RWPE2 (cell line): ENCODE measurements at regions not wholly inside any gene's neighbourhood (a gene's known extent, or its start where the extent isn't known, plus 50 kb on each side); places are given as distances from the start of the nearest gene placed in this dataset.

ENCODE experiments used
- ATAC-seq: fragments of 200-7000 bp; cut with Tn5 transposase; 3 replicates; pipeline ENCODE4 v1.9.1; 2021; ENCODE audit warnings: low read depth
- DNase-seq: peaks from one replicate; pipeline ENCODE4 v3.0.0-alpha.2; 2020; ENCODE audit warnings: low spot score
- H3K27ac ChIP-seq: fragments of 450-650 bp; 2 replicates; pipeline ENCODE4 v1.5.1; 2017; ENCODE audit warnings: mild to moderate bottlenecking; ENCODE audit not compliant: poor library complexity, severe bottlenecking
- H3K27me3 ChIP-seq: fragments of 250-450 bp; sonication (Bioruptor Pico); 2 replicates; pipeline ENCODE4 v1.5.1; 2021; ENCODE audit warnings: mild to moderate bottlenecking, moderate library complexity; ENCODE audit not compliant: insufficient read depth, poor library complexity, severe bottlenecking
- H3K36me3 ChIP-seq: fragments of 250-450 bp; sonication (Bioruptor Pico); 2 replicates; pipeline ENCODE4 v1.5.1; 2020; ENCODE audit warnings: low read depth, mild to moderate bottlenecking, moderate library complexity
- H3K4me1 ChIP-seq: fragments of 250-450 bp; sonication (Bioruptor Pico); 2 replicates; pipeline ENCODE4 v1.5.1; 2021; ENCODE audit warnings: mild to moderate bottlenecking, moderate library complexity; ENCODE audit not compliant: insufficient read depth, poor library complexity, severe bottlenecking
- H3K4me3 ChIP-seq: fragments of 250-450 bp; sonication (Bioruptor Pico); 2 replicates; pipeline ENCODE4 v1.5.1; 2021; ENCODE audit warnings: mild to moderate bottlenecking, moderate library complexity; ENCODE audit not compliant: severe bottlenecking
- H3K9me3 ChIP-seq: fragments of 250-450 bp; sonication (Bioruptor Pico); 2 replicates; pipeline ENCODE4 v1.5.1; 2021; ENCODE audit warnings: mild to moderate bottlenecking, moderate library complexity; ENCODE audit not compliant: severe bottlenecking
- TF ChIP-seq, protein P1 (sequence below): fragments of 450-650 bp; IDR thresholded peaks from one replicate; pipeline ENCODE4 v1.5.1; 2017; ENCODE audit warnings: mild to moderate bottlenecking, moderate library complexity; ENCODE audit not compliant: poor library complexity, severe bottlenecking

DNA sequence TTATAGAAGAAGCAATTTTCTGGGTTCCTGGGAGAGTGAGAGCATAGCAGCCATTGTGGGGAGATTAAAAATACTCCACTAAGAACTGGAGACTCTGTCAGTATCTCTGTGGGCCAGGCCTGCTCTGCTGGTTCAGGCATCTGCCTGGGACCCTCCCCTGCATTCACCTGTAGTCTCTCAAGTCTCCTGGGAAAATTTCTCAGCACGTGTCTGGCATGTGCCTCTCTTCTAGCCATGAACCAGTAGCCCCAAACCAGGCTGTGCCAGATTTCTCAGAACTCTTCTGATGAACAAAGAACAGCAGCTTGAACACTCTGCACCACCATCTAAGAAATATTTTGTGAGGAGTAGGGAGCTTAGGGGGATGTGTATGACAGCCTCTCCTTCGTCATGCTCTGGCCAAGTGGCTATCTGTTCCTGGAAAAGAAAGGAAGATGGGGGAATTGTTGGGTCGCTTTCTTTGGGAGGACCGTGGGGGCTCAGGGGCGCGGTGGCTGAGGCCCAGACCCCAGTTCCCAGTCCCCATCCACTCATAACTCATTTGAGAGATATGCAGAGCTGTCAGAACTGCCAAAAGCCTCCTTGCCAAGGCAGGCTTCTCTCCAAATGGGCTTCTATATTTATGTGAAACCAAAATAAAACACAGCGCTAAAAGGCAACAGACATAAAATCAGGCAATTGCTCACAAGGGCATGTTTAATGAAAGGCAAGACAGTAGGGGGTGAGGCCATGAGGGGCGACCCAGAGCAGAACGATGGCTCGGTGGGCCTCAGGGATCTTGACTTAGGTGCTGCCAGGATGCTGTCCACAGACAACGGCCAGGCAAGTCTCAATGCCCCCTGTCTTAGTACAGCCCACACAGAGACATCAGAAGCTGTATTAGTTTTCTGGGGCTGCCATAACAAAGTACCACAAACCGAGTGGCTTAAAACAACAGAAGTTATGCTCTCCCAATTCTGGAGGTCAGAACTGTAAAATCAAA is 114.7 kb upstream of the TNP1 start:
- ATAC-seq (no peak), DNase-seq (no peak)
- H3K27me3 ChIP-seq: peaks cover under 1% of the 10 kb centered on the region
- TF ChIP-seq, protein P1, sequence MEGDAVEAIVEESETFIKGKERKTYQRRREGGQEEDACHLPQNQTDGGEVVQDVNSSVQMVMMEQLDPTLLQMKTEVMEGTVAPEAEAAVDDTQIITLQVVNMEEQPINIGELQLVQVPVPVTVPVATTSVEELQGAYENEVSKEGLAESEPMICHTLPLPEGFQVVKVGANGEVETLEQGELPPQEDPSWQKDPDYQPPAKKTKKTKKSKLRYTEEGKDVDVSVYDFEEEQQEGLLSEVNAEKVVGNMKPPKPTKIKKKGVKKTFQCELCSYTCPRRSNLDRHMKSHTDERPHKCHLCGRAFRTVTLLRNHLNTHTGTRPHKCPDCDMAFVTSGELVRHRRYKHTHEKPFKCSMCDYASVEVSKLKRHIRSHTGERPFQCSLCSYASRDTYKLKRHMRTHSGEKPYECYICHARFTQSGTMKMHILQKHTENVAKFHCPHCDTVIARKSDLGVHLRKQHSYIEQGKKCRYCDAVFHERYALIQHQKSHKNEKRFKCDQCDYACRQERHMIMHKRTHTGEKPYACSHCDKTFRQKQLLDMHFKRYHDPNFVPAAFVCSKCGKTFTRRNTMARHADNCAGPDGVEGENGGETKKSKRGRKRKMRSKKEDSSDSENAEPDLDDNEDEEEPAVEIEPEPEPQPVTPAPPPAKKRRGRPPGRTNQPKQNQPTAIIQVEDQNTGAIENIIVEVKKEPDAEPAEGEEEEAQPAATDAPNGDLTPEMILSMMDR: no peak
- no peak overlapping the region for H3K4me3 ChIP-seq
- H3K27ac ChIP-seq: no peak overlapping the region
- H3K4me1 ChIP-seq: no peaks in the 10 kb centered on the region
- H3K36me3 ChIP-seq: no peaks in the 10 kb centered on the region
- H3K9me3 ChIP-seq: no peaks in the 10 kb centered on the region

DNA sequence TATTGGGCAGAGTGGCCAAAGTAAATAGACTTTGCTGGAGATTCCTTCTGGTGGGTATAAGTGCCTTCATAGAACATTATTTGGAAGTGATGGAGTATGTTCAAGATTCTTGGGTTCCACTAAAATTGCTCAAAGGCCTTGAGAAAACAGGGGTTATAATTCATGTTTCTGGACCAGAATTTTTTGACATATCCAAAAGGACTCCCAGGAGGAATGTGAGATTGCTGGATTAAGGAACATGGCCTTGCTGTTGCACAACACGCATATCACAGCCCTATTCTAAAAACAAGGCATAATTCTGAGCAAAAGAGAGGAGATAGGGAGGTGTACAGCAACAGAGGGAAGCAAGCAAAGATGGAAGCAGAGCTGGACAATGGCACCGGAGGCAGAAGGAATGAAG is 111.7 kb upstream of the TNP1 start:
- no peak overlapping the region for H3K4me3 ChIP-seq
- H3K27ac ChIP-seq: no peak overlapping the region
- DNase-seq (no peak), ATAC-seq (no peak)
- H3K4me1 ChIP-seq: no peaks in the 10 kb centered on the region
- H3K36me3 ChIP-seq: no peaks in the 10 kb centered on the region
- TF ChIP-seq, protein P1: no peak
- peaks cover 4% of the 10 kb centered on the region for H3K27me3 ChIP-seq
- H3K9me3 ChIP-seq: no peaks in the 10 kb centered on the region

DNA sequence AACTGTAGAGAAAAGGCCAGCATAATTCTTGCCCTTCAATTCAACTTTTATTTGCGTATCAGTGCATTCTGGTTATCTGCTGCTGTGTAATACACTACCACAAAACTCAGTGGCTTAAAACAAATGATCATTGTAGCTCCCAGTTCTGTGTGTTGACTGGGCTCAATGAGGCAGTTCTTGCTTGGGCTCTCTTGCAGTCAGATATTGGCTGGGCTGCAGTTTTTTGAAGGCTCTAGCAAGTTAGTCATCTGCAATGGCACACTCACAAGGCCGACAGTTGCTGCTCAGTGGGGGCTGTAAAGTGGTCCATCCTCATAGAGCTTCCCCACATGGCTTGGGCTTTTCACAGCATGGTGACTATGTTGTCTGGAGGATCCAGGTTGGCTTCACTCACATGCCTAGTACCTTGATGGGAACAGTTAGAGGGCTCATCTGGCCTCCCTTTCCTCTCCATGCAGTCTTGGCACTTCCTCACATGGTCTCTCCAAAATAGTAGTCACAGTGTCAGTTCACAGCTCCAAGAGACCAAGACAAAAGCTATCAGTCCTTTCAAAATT is 110.6 kb upstream of the TNP1 start:
- TF ChIP-seq, protein P1: no peak
- DNase-seq (no peak), ATAC-seq (no peak)
- Histone ChIP-seq H3K4me1 (no peaks in the 10 kb centered on the region), H3K36me3 (no peaks in the 10 kb centered on the region), H3K27me3 (peaks cover 4% of the 10 kb centered on the region), H3K4me3 (no peak overlapping the region), H3K9me3 (no peaks in the 10 kb centered on the region), H3K27ac (no peak overlapping the region)

DNA sequence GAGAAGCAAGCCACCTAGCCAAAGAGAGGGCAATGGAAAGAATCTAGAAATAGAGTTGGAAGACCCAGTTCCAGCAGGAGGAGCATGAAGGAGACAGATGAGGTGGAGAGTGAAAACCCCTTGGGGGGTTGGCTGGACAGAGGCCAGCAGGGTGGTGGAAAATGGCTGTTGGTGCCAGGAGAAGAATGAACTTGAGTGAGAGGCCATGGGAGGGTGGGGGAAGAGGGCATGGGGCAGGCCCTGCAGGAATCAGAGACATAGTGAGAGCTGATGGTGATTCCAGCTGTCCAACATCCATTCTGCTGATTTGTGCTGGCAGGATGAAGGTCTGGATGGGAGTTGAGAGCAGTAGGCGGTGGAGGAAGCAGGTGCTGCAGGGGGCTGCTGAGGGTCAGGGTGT is 108.0 kb upstream of the TNP1 start:
- Histone ChIP-seq H3K4me1 (no peaks in the 10 kb centered on the region), H3K27ac (no peak overlapping the region), H3K36me3 (no peaks in the 10 kb centered on the region), H3K27me3 (peaks cover 11% of the 10 kb centered on the region), H3K4me3 (no peak overlapping the region), H3K9me3 (no peaks in the 10 kb centered on the region)
- TF ChIP-seq, protein P1: no peak
- DNase-seq (no peak), ATAC-seq (no peak)
